GM23338 (cell line): ENCODE measurements at regions not wholly inside any gene's neighbourhood (a gene's known extent, or its start where the extent isn't known, plus 50 kb on each side); places are given as distances from the start of the nearest gene placed in this dataset.

Experiments
- ATAC-seq: fragments of 200-7000 bp; cut with Tn5 transposase; 3 replicates; pipeline ENCODE4 v1.9.1; 2020
- DNase-seq: peaks from one replicate; pipeline ENCODE4 v3.0.0-alpha.2; 2015; ENCODE audit warnings: low spot score
- H2AFZ ChIP-seq: fragments of 200-600 bp; sonication (generic); 2 replicates; pipeline ENCODE4 v1.8.0; 2016; ENCODE audit warnings: antibody characterized with exemption, mild to moderate bottlenecking, moderate library complexity
- H3F3A ChIP-seq: fragments of 200-600 bp; sonication (generic); replicated peaks from 2 replicates; pipeline ENCODE4 v1.8.0; 2017; ENCODE audit warnings: antibody characterized with exemption, mixed run types, low read depth
- H3K27ac ChIP-seq: fragments of 200-600 bp; sonication (generic); 2 replicates; pipeline ENCODE4 v1.6.1; 2016; ENCODE audit warnings: low read depth
- H3K27me3 ChIP-seq: fragments of 200-600 bp; sonication (generic); 2 replicates; pipeline ENCODE4 v1.8.0; 2016; ENCODE audit warnings: mild to moderate bottlenecking, mixed run types, moderate library complexity; ENCODE audit not compliant: insufficient read depth
- H3K36me3 ChIP-seq: fragments of 200-600 bp; sonication (generic); 2 replicates; pipeline ENCODE4 v1.8.0; 2016; ENCODE audit warnings: mild to moderate bottlenecking; ENCODE audit not compliant: insufficient read depth
- H3K4me1 ChIP-seq: fragments of 200-600 bp; sonication (generic); 2 replicates; pipeline ENCODE4 v1.8.0; 2016; ENCODE audit warnings: mild to moderate bottlenecking, moderate library complexity; ENCODE audit not compliant: insufficient read depth
- H3K4me2 ChIP-seq: fragments of 200-600 bp; sonication (generic); 2 replicates; pipeline ENCODE4 v1.7.1; 2017; ENCODE audit warnings: mixed run types
- H3K4me3 ChIP-seq: fragments of 200-600 bp; sonication (generic); 2 replicates; pipeline ENCODE4 v1.6.1; 2016; ENCODE audit warnings: mixed run types
- H3K79me2 ChIP-seq: fragments of 200-600 bp; sonication (generic); replicated peaks from 2 replicates; pipeline ENCODE4 v1.8.0; 2017; ENCODE audit warnings: mild to moderate bottlenecking; ENCODE audit not compliant: insufficient read depth
- H3K9me2 ChIP-seq: fragments of 200-600 bp; sonication (generic); 2 replicates; pipeline ENCODE4 v1.8.0; 2017; ENCODE audit not compliant: insufficient read depth
- H4K20me1 ChIP-seq: fragments of 200-600 bp; sonication (generic); replicated peaks from 2 replicates; pipeline ENCODE4 v1.8.0; 2017; ENCODE audit warnings: mild to moderate bottlenecking; ENCODE audit not compliant: insufficient read depth
- H3K27ac Mint-ChIP-seq: 2 replicates; pipeline ENCODE4 v1.8.0; 2020; ENCODE audit warnings: inconsistent platforms, mild to moderate bottlenecking, moderate library complexity, mixed read lengths
- H3K27me3 Mint-ChIP-seq: 3 replicates; pipeline ENCODE4 v1.8.0; 2022; ENCODE audit warnings: low read depth, mild to moderate bottlenecking, moderate library complexity, mixed read lengths, inconsistent platforms; ENCODE audit not compliant: insufficient read depth, poor library complexity
- H3K36me3 Mint-ChIP-seq: 3 replicates; pipeline ENCODE4 v1.8.0; 2021; ENCODE audit warnings: low read depth, mild to moderate bottlenecking, inconsistent platforms, moderate library complexity, mixed read lengths
- H3K4me1 Mint-ChIP-seq: 3 replicates; pipeline ENCODE4 v1.8.0; 2020; ENCODE audit warnings: mild to moderate bottlenecking, inconsistent platforms, mixed read lengths
- H3K4me3 Mint-ChIP-seq: 3 replicates; pipeline ENCODE4 v1.8.0; 2021; ENCODE audit warnings: moderate library complexity, mild to moderate bottlenecking, inconsistent platforms, mixed read lengths
- H3K9me3 Mint-ChIP-seq: 3 replicates; pipeline ENCODE4 v1.8.0; 2020; ENCODE audit warnings: moderate library complexity, mild to moderate bottlenecking, inconsistent platforms, mixed read lengths
- CREB1 ChIP-seq: fragments of 250-450 bp; sonication (Bioruptor Pico); IDR thresholded peaks from 2 replicates; pipeline ENCODE4 v1.5.0; 2020; ENCODE audit warnings: low read depth, mild to moderate bottlenecking, moderate library complexity
- CTCF ChIP-seq, 2 experiments: fragments of 200-600 bp in 1 of 2; sonication (generic) in 1 of 2; conservative IDR thresholded peaks; 2 replicates each; pipeline versions ENCODE4 v1.5.1 to v1.6.1; 2016 to 2017; ENCODE audit warnings: antibody characterized with exemption in 2 of 2, low read depth in 2 of 2, mild to moderate bottlenecking in 2 of 2, moderate library complexity in 1 of 2
- ETS1 ChIP-seq: IDR thresholded peaks from 2 replicates; pipeline ENCODE4 v1.6.1; 2016; ENCODE audit warnings: antibody characterized with exemption
- EZH2 ChIP-seq: fragments of 200-600 bp; sonication (generic); IDR thresholded peaks from one replicate; pipeline ENCODE4 v1.8.0; 2017; ENCODE audit warnings: antibody characterized with exemption, mild to moderate bottlenecking, low read depth; ENCODE audit not compliant: unreplicated experiment
- EZH2phosphoT487 ChIP-seq: fragments of 200-600 bp; sonication (generic); IDR thresholded peaks from one replicate; pipeline ENCODE4 v1.8.1; 2018; ENCODE audit warnings: antibody characterized with exemption; ENCODE audit not compliant: unreplicated experiment
- JUNB ChIP-seq: IDR thresholded peaks from one replicate; pipeline ENCODE4 v1.6.1; 2016; ENCODE audit warnings: antibody characterized with exemption; ENCODE audit not compliant: unreplicated experiment
- NANOG ChIP-seq: IDR thresholded peaks from 2 replicates; pipeline ENCODE4 v1.6.1; 2016; ENCODE audit warnings: antibody characterized with exemption, borderline replicate concordance
- POLR2AphosphoS5 ChIP-seq: IDR thresholded peaks from 2 replicates; pipeline ENCODE4 v1.6.1; 2016; ENCODE audit warnings: antibody characterized with exemption, low read depth
- REST ChIP-seq: IDR thresholded peaks from one replicate; pipeline ENCODE4 v1.6.1; 2018; ENCODE audit warnings: antibody characterized with exemption; ENCODE audit not compliant: unreplicated experiment
- STAT1 ChIP-seq: IDR thresholded peaks from one replicate; pipeline ENCODE4 v1.6.1; 2016; ENCODE audit warnings: antibody characterized with exemption; ENCODE audit not compliant: unreplicated experiment
- ZNF114 ChIP-seq: fragments of 250-450 bp; sonication (Bioruptor Pico); IDR thresholded peaks from 2 replicates; pipeline ENCODE4 v1.5.0; 2020; ENCODE audit warnings: mild to moderate bottlenecking, moderate library complexity
- ZNF331 ChIP-seq: fragments of 250-450 bp; sonication (Bioruptor Pico); IDR thresholded peaks from 2 replicates; pipeline ENCODE4 v1.5.0; 2020; ENCODE audit warnings: low read depth, mild to moderate bottlenecking, moderate library complexity
- ZNF462 ChIP-seq: fragments of 250-450 bp; sonication (Bioruptor Pico); IDR thresholded peaks from 2 replicates; pipeline ENCODE4 v1.5.0; 2020; ENCODE audit warnings: mild to moderate bottlenecking, moderate library complexity

- peaks cover 35% of the 10 kb centered on the region for H3K4me1 ChIP-seq
- ATAC-seq = no peak; the same call in 2 of the 3 replicates
- H3K4me1 Mint-ChIP-seq = peaks cover 27% of the 10 kb centered on the region
Observed at GRCh38 chr7:25727446-25727845, 424.6 kb upstream of the NFE2L3 start.

More at GRCh38 chr7:25727446-25727845, 424.6 kb upstream of the NFE2L3 start:
- Mint-ChIP-seq H3K36me3 (no peaks in the 10 kb centered on the region), H3K9me3 (no peaks in the 10 kb centered on the region), H3K27ac (no peak overlapping the region), H3K27me3 (no peaks in the 10 kb centered on the region), H3K4me3 (no peak overlapping the region)
- H3K27me3 ChIP-seq = no peaks in the 10 kb centered on the region
- no peak overlapping the region for H3K4me3 ChIP-seq
- H2AFZ ChIP-seq = no peak overlapping the region
- 0 out of 2 replicates have a peak overlapping the region, but pooled peaks have one; percentile 11 for H3K4me2 ChIP-seq
- H3F3A ChIP-seq = no peaks in the 10 kb centered on the region
- no peaks in the 10 kb centered on the region for H3K36me3 ChIP-seq
- peaks cover 5% of the 10 kb centered on the region for H3K9me2 ChIP-seq
- no peak overlapping the region for H3K27ac ChIP-seq
- no peaks in the 10 kb centered on the region for H3K79me2 ChIP-seq
- TF ChIP-seq STAT1 = no peak
- no peak for TF ChIP-seq CTCF (conservative IDR thresholded peaks at IDR 0.05; ENCODE audit: low read depth in 2 of 2)
- no peak for TF ChIP-seq POLR2AphosphoS5
- TF ChIP-seq ZNF114 (CRISPR knock-in tag) = no peak
- TF ChIP-seq NANOG = no peak
- TF ChIP-seq EZH2 = no peak
- TF ChIP-seq ZNF331 (CRISPR knock-in tag) = no peak
- TF ChIP-seq JUNB = no peak
- TF ChIP-seq ZNF462 (CRISPR knock-in tag) = no peak
- TF ChIP-seq ETS1 = no peak
- TF ChIP-seq EZH2phosphoT487 = no peak
- TF ChIP-seq REST = no peak
- TF ChIP-seq CREB1 = no peak
- H4K20me1 ChIP-seq = no peaks in the 10 kb centered on the region
- DNase-seq = no peak
